ENCODE measurements at regions not wholly inside any gene's neighbourhood (a gene's known extent, or its start where the extent isn't known, plus 50 kb on each side); places are given as distances from the start of the nearest gene placed in this dataset.

GRCh38 chr12:34275129-34275528, 252.8 kb downstream of the ALG10 start:
- no peaks in the 10 kb centered on the region for H3K4me1 ChIP-seq
- no peak for ATAC-seq
- H3K36me3 ChIP-seq: no peaks in the 10 kb centered on the region
- no peak for TF ChIP-seq CTCF (IDR thresholded peaks at IDR 0.05)
- no peak overlapping the region for H3K4me3 ChIP-seq
- no peak overlapping the region for H3K27ac ChIP-seq
- H3K27me3 ChIP-seq: peaks cover 0 to 4% (median 0%) of the 10 kb centered on the region in 7 donors
- WGBS, 2 donors: 83 to 85% methylated on average over 9 of the region's 9 CpGs
- H3K9me3 ChIP-seq: peaks cover 0 to 22% (median 0%) of the 10 kb centered on the region in 11 donors
- intact Hi-C loops (cut with DNase I): no loop called here
- no peak for DNase-seq

- TF ChIP-seq CTCF (IDR thresholded peaks at IDR 0.05): no peak
- H3K4me1 ChIP-seq: no peaks in the 10 kb centered on the region
- no peak overlapping the region for H3K27ac ChIP-seq
- no peaks in the 10 kb centered on the region for H3K27me3 ChIP-seq
- peaks cover 0 to 90% (median 43%) of the 10 kb centered on the region in 11 donors for H3K9me3 ChIP-seq
- intact Hi-C loops (cut with DNase I): no loop called here
- DNase-seq (no peak), ATAC-seq (no peak)
- no peaks in the 10 kb centered on the region for H3K36me3 ChIP-seq
- H3K4me3 ChIP-seq: no peak overlapping the region
- 45 to 49% methylated on average over 5 of the region's 5 CpGs for WGBS, 2 donors
These were observed 264.2 kb downstream of the ALG10 start for GRCh38 chr12:34286483-34286882.

GRCh38 chr12:34286934-34287333, 264.6 kb downstream of the ALG10 start:
- TF ChIP-seq CTCF (IDR thresholded peaks at IDR 0.05): no peak
- no peaks in the 10 kb centered on the region for H3K4me1 ChIP-seq
- ATAC-seq (no peak), DNase-seq (no peak)
- H3K9me3 ChIP-seq: peaks cover 0 to 92% (median 38%) of the 10 kb centered on the region in 11 donors
- intact Hi-C loops (cut with DNase I): no loop called here
- WGBS, 2 donors: 75 to 78% methylated on average over 6 of the region's 6 CpGs
- H3K36me3 ChIP-seq: no peaks in the 10 kb centered on the region
- no peak overlapping the region for H3K27ac ChIP-seq
- H3K4me3 ChIP-seq: no peak overlapping the region
- no peaks in the 10 kb centered on the region for H3K27me3 ChIP-seq

GRCh38 chr12:34287437-34287836, 265.1 kb downstream of the ALG10 start:
- Histone ChIP-seq H3K27ac (no peak overlapping the region), H3K36me3 (no peaks in the 10 kb centered on the region), H3K4me3 (no peak overlapping the region), H3K9me3 (peaks cover 0 to 91% (median 36%) of the 10 kb centered on the region in 11 donors), H3K27me3 (no peaks in the 10 kb centered on the region), H3K4me1 (no peaks in the 10 kb centered on the region)
- no peak for TF ChIP-seq CTCF (IDR thresholded peaks at IDR 0.05)
- no peak for ATAC-seq
- no peak for DNase-seq
- intact Hi-C loops (cut with DNase I): no loop called here
- 48 to 53% methylated on average over 9 of the region's 9 CpGs for WGBS, 2 donors
